HEK293T (cell line): ENCODE measurements at regions not wholly inside any gene's neighbourhood (a gene's known extent, or its start where the extent isn't known, plus 50 kb on each side); places are given as distances from the start of the nearest gene placed in this dataset.

Experiments used
- BHLHE40 ChIP-seq: fragments of 450-650 bp; IDR thresholded peaks from 2 replicates; pipeline ENCODE4 v1.6.1; 2016; ENCODE audit warnings: mild to moderate bottlenecking, moderate library complexity, borderline replicate concordance
- ELF4 ChIP-seq: fragments of 450-650 bp; IDR thresholded peaks from 2 replicates; pipeline ENCODE4 v1.6.1; 2017; ENCODE audit warnings: antibody characterized with exemption

- no peak for TF ChIP-seq BHLHE40
- no peak for TF ChIP-seq ELF4
These were observed 247.9 kb downstream of the ANKRD60 start for GRCh38 chr20:57980506-57980905.
